Fibroblast of lung (primary cell): ENCODE measurements at regions not wholly inside any gene's neighbourhood (a gene's known extent, or its start where the extent isn't known, plus 50 kb on each side); places are given as distances from the start of the nearest gene placed in this dataset.

Source experiments
- DNase-seq, 2 donors: peaks; one replicate each; pipeline versions ENCODE4 v3.0.0 to v3.0.0-alpha.2; 2010; ENCODE audit warnings: low read depth in 2 of 2
- H2AFZ ChIP-seq: 2 replicates; pipeline ENCODE4 v1.5.1; 2012; ENCODE audit warnings: low read length, control low read depth, inconsistent platforms
- H3K27ac ChIP-seq: 2 replicates; pipeline ENCODE4 v1.5.1; 2011; ENCODE audit warnings: low read length, control low read depth; ENCODE audit not compliant: insufficient read depth
- H3K27me3 ChIP-seq: 2 replicates; pipeline ENCODE4 v1.5.1; 2011; ENCODE audit warnings: mild to moderate bottlenecking, low read length; ENCODE audit not compliant: control insufficient read depth, insufficient read depth
- H3K36me3 ChIP-seq: 2 replicates; pipeline ENCODE4 v1.5.1; 2011; ENCODE audit warnings: low read length; ENCODE audit not compliant: control insufficient read depth, insufficient read depth
- H3K4me1 ChIP-seq: 2 replicates; pipeline ENCODE4 v1.5.1; 2011; ENCODE audit warnings: low read length; ENCODE audit not compliant: control insufficient read depth, insufficient read depth; ENCODE audit errors: extremely low read depth
- H3K4me2 ChIP-seq: 2 replicates; pipeline ENCODE4 v1.5.1; 2011; ENCODE audit warnings: low read length, control low read depth; ENCODE audit not compliant: insufficient read depth; ENCODE audit errors: extremely low read depth
- H3K4me3 ChIP-seq, 4 experiments: fragments of 200-600 bp in 1 of 4; sonication (generic) in 1 of 4; replicated peaks in 1 of 4; 2 replicates each; pipeline ENCODE4 v1.5.1; 2011 to 2016; ENCODE audit warnings: low read length in 4 of 4, low read depth in 3 of 4, mild to moderate bottlenecking in 3 of 4, control low read depth in 2 of 4, inconsistent platforms in 1 of 4, mixed read lengths in 1 of 4; ENCODE audit not compliant: insufficient read depth in 1 of 4; ENCODE audit errors: control extremely low read depth in 1 of 4
- H3K79me2 ChIP-seq: 2 replicates; pipeline ENCODE4 v1.5.1; 2012; ENCODE audit warnings: mild to moderate bottlenecking, low read length, inconsistent platforms; ENCODE audit not compliant: control insufficient read depth, insufficient read depth
- H3K9ac ChIP-seq: 2 replicates; pipeline ENCODE4 v1.5.1; 2011; ENCODE audit warnings: mild to moderate bottlenecking, low read length, control low read depth; ENCODE audit not compliant: insufficient read depth
- H3K9me3 ChIP-seq: 2 replicates; pipeline ENCODE4 v1.5.1; 2012; ENCODE audit warnings: low read depth, low read length; ENCODE audit not compliant: control insufficient read depth, insufficient read depth
- H4K20me1 ChIP-seq: 2 replicates; pipeline ENCODE4 v1.5.1; 2011; ENCODE audit warnings: low read length; ENCODE audit not compliant: control insufficient read depth, insufficient read depth; ENCODE audit errors: extremely low read depth
- EZH2 ChIP-seq: IDR thresholded peaks from 2 replicates; pipeline ENCODE4 v1.5.1; 2012; ENCODE audit warnings: low read length, control low read depth, mild to moderate bottlenecking; ENCODE audit errors: missing control alignments
- TF ChIP-seq, protein P1 (sequence below), 2 donors: IDR thresholded peaks in 1 of 2; conservative IDR thresholded peaks in 1 of 2; 1 replicate in 1 of 2; 2 replicates in 1 of 2; pipeline ENCODE4 v1.5.1; 2011 to 2012; ENCODE audit warnings: low read length in 2 of 2, control low read depth in 1 of 2, inconsistent platforms in 1 of 2, low read depth in 1 of 2, mild to moderate bottlenecking in 1 of 2

DNA sequence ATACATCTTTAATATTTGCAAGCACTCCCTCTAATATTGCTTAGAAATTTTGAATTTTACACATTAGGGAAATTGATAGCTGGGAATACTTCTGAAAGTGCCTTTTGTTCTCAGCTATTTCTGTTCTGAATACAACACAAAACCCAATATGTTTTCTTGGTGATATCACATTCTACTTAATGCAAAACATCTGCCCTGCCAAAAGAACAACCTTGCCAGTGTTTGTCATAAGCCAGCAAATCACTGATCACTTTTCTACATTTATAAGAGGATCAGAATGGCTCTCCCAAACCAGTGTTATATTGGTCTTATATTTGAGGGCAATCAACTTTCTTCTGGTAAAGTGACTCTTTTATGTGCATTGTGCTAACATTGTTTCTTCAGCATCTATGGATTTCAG lies 126.8 kb upstream of the APOOL start:
- Histone ChIP-seq H3K4me1 (no peaks in the 10 kb centered on the region), H3K36me3 (no peaks in the 10 kb centered on the region), H3K4me2 (no peak overlapping the region), H3K27ac (no peak overlapping the region), H3K79me2 (no peaks in the 10 kb centered on the region), H3K4me3 (no peak overlapping the region), H3K27me3 (no peaks in the 10 kb centered on the region), H3K9ac (no peak overlapping the region), H4K20me1 (no peaks in the 10 kb centered on the region), H3K9me3 (no peaks in the 10 kb centered on the region), H2AFZ (no peak overlapping the region)
- no peak for DNase-seq
- TF ChIP-seq, protein P1, sequence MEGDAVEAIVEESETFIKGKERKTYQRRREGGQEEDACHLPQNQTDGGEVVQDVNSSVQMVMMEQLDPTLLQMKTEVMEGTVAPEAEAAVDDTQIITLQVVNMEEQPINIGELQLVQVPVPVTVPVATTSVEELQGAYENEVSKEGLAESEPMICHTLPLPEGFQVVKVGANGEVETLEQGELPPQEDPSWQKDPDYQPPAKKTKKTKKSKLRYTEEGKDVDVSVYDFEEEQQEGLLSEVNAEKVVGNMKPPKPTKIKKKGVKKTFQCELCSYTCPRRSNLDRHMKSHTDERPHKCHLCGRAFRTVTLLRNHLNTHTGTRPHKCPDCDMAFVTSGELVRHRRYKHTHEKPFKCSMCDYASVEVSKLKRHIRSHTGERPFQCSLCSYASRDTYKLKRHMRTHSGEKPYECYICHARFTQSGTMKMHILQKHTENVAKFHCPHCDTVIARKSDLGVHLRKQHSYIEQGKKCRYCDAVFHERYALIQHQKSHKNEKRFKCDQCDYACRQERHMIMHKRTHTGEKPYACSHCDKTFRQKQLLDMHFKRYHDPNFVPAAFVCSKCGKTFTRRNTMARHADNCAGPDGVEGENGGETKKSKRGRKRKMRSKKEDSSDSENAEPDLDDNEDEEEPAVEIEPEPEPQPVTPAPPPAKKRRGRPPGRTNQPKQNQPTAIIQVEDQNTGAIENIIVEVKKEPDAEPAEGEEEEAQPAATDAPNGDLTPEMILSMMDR (conservative IDR thresholded peaks at IDR 0.05 in 1 of 2, IDR thresholded peaks at IDR 0.05 in 1 of 2; ENCODE audit: low read depth in 1 of 2, low read length in 2 of 2) = no peak
- no peak for TF ChIP-seq EZH2

DNA sequence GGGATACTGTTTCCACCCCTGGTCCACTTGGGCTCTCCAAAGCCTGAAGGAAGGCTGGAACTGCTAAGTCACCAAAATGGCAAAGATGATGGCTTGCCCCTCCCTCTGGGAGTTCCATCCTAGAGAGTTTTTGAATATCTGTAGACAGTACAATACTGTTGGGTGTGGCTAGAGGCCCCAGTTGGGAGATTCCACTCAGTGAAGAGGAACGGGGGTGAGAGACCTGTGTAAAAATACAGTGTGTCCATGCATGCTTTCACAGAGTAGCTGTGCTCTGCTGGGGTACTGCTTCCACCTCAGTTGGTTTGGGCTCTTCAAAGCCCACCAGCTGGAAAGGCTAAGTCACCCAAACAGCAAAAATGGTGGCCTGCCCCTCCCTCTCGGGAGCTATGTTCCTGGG lies 109.8 kb upstream of the APOOL start:
- Histone ChIP-seq H3K27me3 (no peaks in the 10 kb centered on the region), H3K4me2 (no peak overlapping the region), H2AFZ (no peak overlapping the region), H3K79me2 (no peaks in the 10 kb centered on the region), H3K36me3 (no peaks in the 10 kb centered on the region), H3K27ac (no peak overlapping the region), H3K4me1 (no peaks in the 10 kb centered on the region), H4K20me1 (no peaks in the 10 kb centered on the region), H3K9me3 (no peaks in the 10 kb centered on the region), H3K9ac (no peak overlapping the region), H3K4me3 (no peak overlapping the region)
- DNase-seq = no peak
- no peak for TF ChIP-seq EZH2
- TF ChIP-seq, protein P1 (conservative IDR thresholded peaks at IDR 0.05 in 1 of 2, IDR thresholded peaks at IDR 0.05 in 1 of 2; ENCODE audit: low read depth in 1 of 2, low read length in 2 of 2) = no peak

DNA sequence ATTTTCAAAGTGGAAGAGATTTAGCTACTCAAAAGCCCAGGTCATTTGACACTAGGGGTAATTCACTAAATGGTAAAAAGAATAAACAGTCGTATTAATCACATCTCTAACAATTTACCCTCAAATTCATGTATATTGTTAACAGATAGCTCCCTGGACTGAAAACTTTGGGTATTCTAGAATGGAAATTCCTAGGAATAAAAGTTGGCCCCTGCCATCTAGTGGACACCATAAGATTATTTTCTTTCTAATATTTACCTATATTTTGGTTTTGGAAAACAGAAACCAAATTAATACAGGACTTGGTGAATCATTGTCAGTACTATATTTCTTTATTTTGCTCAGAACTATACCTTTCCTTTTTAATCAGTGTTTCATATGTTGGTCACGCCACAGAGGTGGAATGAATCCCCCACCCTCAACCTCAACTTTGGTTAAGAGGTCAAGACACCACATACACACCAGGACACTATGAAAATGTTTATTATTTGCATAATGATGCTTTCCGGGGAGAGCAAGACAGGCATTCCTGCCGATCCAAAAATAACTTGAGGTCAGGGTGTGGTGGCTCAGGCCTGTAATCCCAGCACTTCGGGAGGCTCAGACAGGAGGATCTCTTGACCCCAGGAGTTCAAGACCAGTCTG lies 96.2 kb upstream of the APOOL start:
- H3K4me1 ChIP-seq = no peaks in the 10 kb centered on the region
- H3K27ac ChIP-seq = no peak overlapping the region
- no peaks in the 10 kb centered on the region for H3K79me2 ChIP-seq
- H3K4me3 ChIP-seq = no peak overlapping the region
- no peaks in the 10 kb centered on the region for H3K9me3 ChIP-seq
- TF ChIP-seq EZH2 = no peak
- TF ChIP-seq, protein P1 (conservative IDR thresholded peaks at IDR 0.05 in 1 of 2, IDR thresholded peaks at IDR 0.05 in 1 of 2; ENCODE audit: low read depth in 1 of 2, low read length in 2 of 2) = peak in 1 of 2 donors; percentile 26
- H4K20me1 ChIP-seq = no peaks in the 10 kb centered on the region
- no peak overlapping the region for H3K4me2 ChIP-seq
- peak; percentile 0 to 36 for DNase-seq
- no peak overlapping the region for H2AFZ ChIP-seq
- H3K9ac ChIP-seq = no peak overlapping the region
- no peaks in the 10 kb centered on the region for H3K36me3 ChIP-seq
- H3K27me3 ChIP-seq = no peaks in the 10 kb centered on the region
